IPS-20b (cell line): ENCODE measurements at regions not wholly inside any gene's neighbourhood (a gene's known extent, or its start where the extent isn't known, plus 50 kb on each side); places are given as distances from the start of the nearest gene placed in this dataset.
"Not testable (repeated sequence)": the region's sequence is repeated elsewhere in the genome, so short reads cannot be mapped to it uniquely, and the experiment has no call there.

Experiments
- H3K27ac ChIP-seq: one replicate; pipeline ENCODE4 v1.5.1; 2013; ENCODE audit warnings: low read length
- H3K27me3 ChIP-seq: 2 replicates; pipeline ENCODE4 v1.6.1; 2013; ENCODE audit warnings: mild to moderate bottlenecking, low read length, inconsistent platforms; ENCODE audit not compliant: insufficient read depth
- H3K36me3 ChIP-seq: 2 replicates; pipeline ENCODE4 v1.6.1; 2013; ENCODE audit warnings: low read depth, mild to moderate bottlenecking, inconsistent platforms, low read length, moderate library complexity; ENCODE audit not compliant: insufficient read depth
- H3K4me1 ChIP-seq: 2 replicates; pipeline ENCODE4 v1.6.1; 2013; ENCODE audit warnings: mild to moderate bottlenecking, control low read depth, inconsistent platforms, low read length, moderate library complexity; ENCODE audit not compliant: insufficient read depth
- H3K4me3 ChIP-seq: 2 replicates; pipeline ENCODE4 v1.5.1; 2013; ENCODE audit warnings: mild to moderate bottlenecking, low read length, inconsistent platforms
- H3K9ac ChIP-seq: 2 replicates; pipeline ENCODE4 v1.6.1; 2013; ENCODE audit warnings: low read depth, mild to moderate bottlenecking, inconsistent platforms, low read length, moderate library complexity
- H3K9me3 ChIP-seq: 2 replicates; pipeline ENCODE4 v1.6.1; 2013; ENCODE audit warnings: mild to moderate bottlenecking, low read depth, low read length, inconsistent platforms; ENCODE audit not compliant: insufficient read depth

- Histone ChIP-seq H3K27ac (no peak overlapping the region), H3K4me3 (no peak overlapping the region), H3K9me3 (no peaks in the 10 kb centered on the region), H3K36me3 (no peaks in the 10 kb centered on the region), H3K4me1 (peaks cover 6% of the 10 kb centered on the region), H3K9ac (no peak overlapping the region), H3K27me3 (no peaks in the 10 kb centered on the region)
Measured at GRCh38 chr1:201724766-201725118, 104.2 kb upstream of the IPO9 start.

DNA sequence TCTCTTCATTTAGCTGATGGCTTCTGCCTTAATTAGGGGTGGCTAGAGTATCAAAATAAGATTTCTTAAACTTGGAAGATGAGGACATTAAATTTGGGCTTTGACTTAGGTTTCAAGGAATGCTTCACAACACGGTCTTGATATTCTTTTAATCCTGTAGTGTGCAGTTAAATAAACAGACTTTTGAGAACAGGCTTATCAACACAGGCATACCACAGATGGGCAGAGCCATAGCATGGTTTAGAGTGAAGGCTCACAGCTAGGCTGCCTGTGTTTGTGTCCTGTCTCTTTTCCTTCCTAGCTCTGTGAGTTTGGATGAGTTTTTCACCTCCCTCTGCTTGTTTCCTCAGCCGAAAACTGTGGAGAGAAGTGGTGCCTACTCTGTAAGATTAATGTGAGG, 102.3 kb upstream of the IPO9 start:
- no peak overlapping the region for H3K9ac ChIP-seq
- H3K27ac ChIP-seq = no peak overlapping the region
- H3K4me3 ChIP-seq = no peak overlapping the region
- no peaks in the 10 kb centered on the region for H3K4me1 ChIP-seq
- H3K9me3 ChIP-seq = no peaks in the 10 kb centered on the region
- H3K36me3 ChIP-seq = no peaks in the 10 kb centered on the region
- H3K27me3 ChIP-seq = no peaks in the 10 kb centered on the region

GRCh38 chr1:201728731-201729130, 100.2 kb upstream of the IPO9 start:
- no peaks in the 10 kb centered on the region for H3K27me3 ChIP-seq
- H3K36me3 ChIP-seq = no peaks in the 10 kb centered on the region
- H3K4me1 ChIP-seq = no peaks in the 10 kb centered on the region
- H3K9me3 ChIP-seq = no peaks in the 10 kb centered on the region
- H3K9ac ChIP-seq = no peak overlapping the region
- H3K27ac ChIP-seq = no peak overlapping the region
- no peak overlapping the region for H3K4me3 ChIP-seq

GRCh38 chr1:201729973-201730608, 98.9 kb upstream of the IPO9 start:
- Histone ChIP-seq H3K27ac (no peak overlapping the region), H3K9me3 (no peaks in the 10 kb centered on the region), H3K36me3 (no peaks in the 10 kb centered on the region), H3K4me1 (no peaks in the 10 kb centered on the region), H3K4me3 (no peak overlapping the region), H3K27me3 (no peaks in the 10 kb centered on the region), H3K9ac (no peak overlapping the region)

DNA sequence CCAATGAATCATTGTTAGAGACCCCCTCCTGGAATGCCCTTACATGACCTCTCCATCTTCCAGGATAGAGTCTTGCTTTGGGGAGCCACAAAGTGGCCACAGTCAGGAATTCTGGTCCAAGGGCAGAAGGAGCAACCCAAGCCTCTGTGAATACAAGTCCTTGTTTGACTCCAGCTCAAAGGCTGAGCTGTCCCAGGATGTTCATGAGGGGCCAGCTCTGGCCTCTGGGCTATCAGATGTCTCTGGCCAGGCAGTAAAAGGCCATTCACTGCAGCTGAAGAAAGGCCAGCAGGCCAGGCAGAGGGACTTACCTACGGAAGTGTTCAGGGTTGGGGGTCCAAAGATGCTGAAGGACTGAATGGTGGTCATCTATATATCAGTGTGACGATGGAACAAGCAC, 98.3 kb upstream of the IPO9 start:
- no peak overlapping the region for H3K27ac ChIP-seq

GRCh38 chr1:201731142-201731541, 97.8 kb upstream of the IPO9 start:
- Histone ChIP-seq H3K9ac (no peak overlapping the region), H3K9me3 (no peaks in the 10 kb centered on the region), H3K36me3 (no peaks in the 10 kb centered on the region), H3K27me3 (no peaks in the 10 kb centered on the region), H3K4me1 (peaks cover 9% of the 10 kb centered on the region; the same call in 1 of the 2 replicates), H3K27ac (no peak overlapping the region), H3K4me3 (no peak overlapping the region)

More for the DNA sequence above, 98.3 kb upstream of the IPO9 start:
- Histone ChIP-seq H3K4me3 (no peak overlapping the region), H3K27me3 (no peaks in the 10 kb centered on the region), H3K36me3 (no peaks in the 10 kb centered on the region), H3K9ac (no peak overlapping the region), H3K4me1 (peaks cover 4% of the 10 kb centered on the region; the same call in 1 of the 2 replicates), H3K9me3 (no peaks in the 10 kb centered on the region)

- Histone ChIP-seq H3K36me3 (no peaks in the 10 kb centered on the region), H3K9ac (no peak overlapping the region), H3K4me3 (no peak overlapping the region), H3K9me3 (no peaks in the 10 kb centered on the region), H3K27me3 (no peaks in the 10 kb centered on the region), H3K4me1 (peaks cover 14% of the 10 kb centered on the region; the same call in 1 of the 2 replicates), H3K27ac (no peak overlapping the region)
Measured at GRCh38 chr1:201731592-201731991, 97.4 kb upstream of the IPO9 start.

GRCh38 chr1:201732351-201732750, 96.6 kb upstream of the IPO9 start:
- Histone ChIP-seq H3K9ac (no peak overlapping the region), H3K4me3 (no peak overlapping the region), H3K9me3 (no peaks in the 10 kb centered on the region), H3K36me3 (no peaks in the 10 kb centered on the region), H3K27ac (no peak overlapping the region), H3K4me1 (peaks cover 21% of the 10 kb centered on the region; the same call in 1 of the 2 replicates), H3K27me3 (no peaks in the 10 kb centered on the region)

DNA sequence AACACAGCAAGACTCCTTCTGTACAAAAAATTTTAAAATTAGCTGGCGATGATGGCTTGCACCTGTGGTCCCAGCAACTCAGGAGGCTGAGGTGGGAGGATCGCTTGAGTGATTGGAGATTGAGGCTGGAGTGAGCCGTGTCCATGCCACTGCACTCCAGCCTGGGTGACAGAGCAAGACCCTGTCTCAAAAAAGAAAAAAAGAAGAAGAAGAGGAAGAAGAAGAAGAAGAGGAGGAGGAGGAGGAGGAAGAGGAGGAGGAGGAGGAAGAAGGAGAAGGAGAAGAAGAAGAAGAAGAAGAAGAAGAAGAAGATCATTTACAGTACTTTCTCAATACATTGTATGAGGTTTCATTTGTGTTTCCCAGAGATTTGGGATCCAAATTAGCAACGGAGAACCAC, 94.7 kb upstream of the IPO9 start:
- H3K27ac ChIP-seq, H3K4me3 ChIP-seq, H3K9ac ChIP-seq: not testable (repeated sequence)

GRCh38 chr1:201734786-201735185, 94.2 kb upstream of the IPO9 start:
- Histone ChIP-seq H3K9ac (no peak overlapping the region), H3K36me3 (no peaks in the 10 kb centered on the region), H3K27ac (no peak overlapping the region), H3K4me1 (peaks cover 39% of the 10 kb centered on the region; the same call in 1 of the 2 replicates), H3K4me3 (no peak overlapping the region), H3K27me3 (no peaks in the 10 kb centered on the region), H3K9me3 (no peaks in the 10 kb centered on the region)

More for the DNA sequence above, 94.7 kb upstream of the IPO9 start:
- H3K9me3 ChIP-seq, H3K27me3 ChIP-seq, H3K36me3 ChIP-seq: not testable (repeated sequence)
- peaks cover 39% of the 10 kb centered on the region; the same call in 1 of the 2 replicates for H3K4me1 ChIP-seq

- H3K36me3 ChIP-seq = no peaks in the 10 kb centered on the region
- H3K9me3 ChIP-seq = no peaks in the 10 kb centered on the region
- H3K4me3 ChIP-seq = peak overlapping the region; percentile 35; the same call in 1 of the 2 replicates
- H3K27ac ChIP-seq = peak overlapping the region; percentile 63
- H3K4me1 ChIP-seq = peaks cover 50% of the 10 kb centered on the region; the same call in 1 of the 2 replicates
- peak overlapping the region; percentile 59 for H3K9ac ChIP-seq
- H3K27me3 ChIP-seq = no peaks in the 10 kb centered on the region
Measured at GRCh38 chr1:201736707-201737320, 92.1 kb upstream of the IPO9 start.

GRCh38 chr1:201737352-201738060, 91.5 kb upstream of the IPO9 start:
- peak overlapping the region; percentile 63 for H3K27ac ChIP-seq
- H3K4me1 ChIP-seq = peaks cover 57% of the 10 kb centered on the region
- no peaks in the 10 kb centered on the region for H3K27me3 ChIP-seq
- no peaks in the 10 kb centered on the region for H3K9me3 ChIP-seq
- no peaks in the 10 kb centered on the region for H3K36me3 ChIP-seq
- peak overlapping the region; percentile 35; the same call in 1 of the 2 replicates for H3K4me3 ChIP-seq
- peak overlapping the region; percentile 85 for H3K9ac ChIP-seq
